HEK293T (cell line): ENCODE measurements at regions not wholly inside any gene's neighbourhood (a gene's known extent, or its start where the extent isn't known, plus 50 kb on each side); places are given as distances from the start of the nearest gene placed in this dataset.

Experiments used
- ARNT ChIP-seq: fragments of 450-650 bp; IDR thresholded peaks from 2 replicates; pipeline ENCODE4 v1.6.1; 2017; ENCODE audit warnings: mild to moderate bottlenecking
- BHLHE40 ChIP-seq: fragments of 450-650 bp; IDR thresholded peaks from 2 replicates; pipeline ENCODE4 v1.6.1; 2016; ENCODE audit warnings: mild to moderate bottlenecking, moderate library complexity, borderline replicate concordance
- CTBP1 ChIP-seq: fragments of 450-650 bp; IDR thresholded peaks from 2 replicates; pipeline ENCODE4 v1.6.1; 2016; ENCODE audit warnings: borderline replicate concordance
- ELF4 ChIP-seq: fragments of 450-650 bp; IDR thresholded peaks from 2 replicates; pipeline ENCODE4 v1.6.1; 2017; ENCODE audit warnings: antibody characterized with exemption
- FOXA1 ChIP-seq: fragments of 450-650 bp; IDR thresholded peaks from 2 replicates; pipeline ENCODE4 v1.6.1; 2016; ENCODE audit warnings: mild to moderate bottlenecking
- FOXK2 ChIP-seq: fragments of 450-650 bp; IDR thresholded peaks from 2 replicates; pipeline ENCODE4 v1.6.1; 2016; ENCODE audit warnings: mild to moderate bottlenecking
- FOXM1 ChIP-seq: fragments of 450-650 bp; IDR thresholded peaks from 2 replicates; pipeline ENCODE4 v1.6.1; 2017; ENCODE audit warnings: mild to moderate bottlenecking, borderline replicate concordance
- HDGF ChIP-seq: fragments of 450-650 bp; IDR thresholded peaks from 2 replicates; pipeline ENCODE4 v1.6.1; 2017; ENCODE audit warnings: antibody characterized with exemption, borderline replicate concordance
- L3MBTL2 ChIP-seq: fragments of 450-650 bp; conservative IDR thresholded peaks from 2 replicates; pipeline ENCODE4 v1.6.1; 2016; ENCODE audit warnings: mild to moderate bottlenecking
- NFRKB ChIP-seq: fragments of 450-650 bp; IDR thresholded peaks from 2 replicates; pipeline ENCODE4 v1.6.1; 2016; ENCODE audit warnings: mild to moderate bottlenecking, moderate library complexity
- SP1 ChIP-seq: fragments of 450-650 bp; IDR thresholded peaks from 2 replicates; pipeline ENCODE4 v1.6.1; 2017
- SUZ12 ChIP-seq: fragments of 450-650 bp; IDR thresholded peaks from 2 replicates; pipeline ENCODE4 v1.6.1; 2016; ENCODE audit warnings: mild to moderate bottlenecking
- TARDBP ChIP-seq: fragments of 450-650 bp; IDR thresholded peaks from 2 replicates; pipeline ENCODE4 v1.6.1; 2016
- TF ChIP-seq, protein P1 (sequence below): fragments of 450-650 bp; IDR thresholded peaks from 2 replicates; pipeline ENCODE4 v1.6.1; 2016

DNA sequence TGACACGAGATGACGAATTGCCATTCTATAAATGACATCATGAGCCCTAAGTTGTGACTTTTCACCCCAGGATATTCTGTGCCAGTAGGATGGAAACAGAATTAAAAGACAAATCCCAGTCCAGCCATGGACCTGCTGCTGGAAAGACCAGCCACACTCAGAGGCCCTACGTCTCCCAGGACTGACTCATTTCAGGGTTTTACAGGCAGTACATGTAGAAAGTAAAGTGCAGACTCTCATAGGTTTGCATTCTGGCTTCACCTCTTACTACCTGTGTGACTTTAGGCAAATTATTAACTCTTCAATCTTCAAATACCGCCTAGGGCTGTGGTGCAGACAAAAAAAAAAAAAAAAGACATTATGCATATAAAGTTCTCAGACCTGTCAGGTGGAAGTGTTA lies 188.8 kb downstream of the NEBL start:
- TF ChIP-seq NFRKB (no peak), BHLHE40 (no peak), TARDBP (no peak), HDGF (no peak), SP1 (no peak), ELF4 (no peak), FOXK2 (no peak), FOXM1 (no peak), L3MBTL2 (no peak), FOXA1 (no peak), ARNT (no peak), CTBP1 (no peak), SUZ12 (no peak)
- TF ChIP-seq, protein P1, sequence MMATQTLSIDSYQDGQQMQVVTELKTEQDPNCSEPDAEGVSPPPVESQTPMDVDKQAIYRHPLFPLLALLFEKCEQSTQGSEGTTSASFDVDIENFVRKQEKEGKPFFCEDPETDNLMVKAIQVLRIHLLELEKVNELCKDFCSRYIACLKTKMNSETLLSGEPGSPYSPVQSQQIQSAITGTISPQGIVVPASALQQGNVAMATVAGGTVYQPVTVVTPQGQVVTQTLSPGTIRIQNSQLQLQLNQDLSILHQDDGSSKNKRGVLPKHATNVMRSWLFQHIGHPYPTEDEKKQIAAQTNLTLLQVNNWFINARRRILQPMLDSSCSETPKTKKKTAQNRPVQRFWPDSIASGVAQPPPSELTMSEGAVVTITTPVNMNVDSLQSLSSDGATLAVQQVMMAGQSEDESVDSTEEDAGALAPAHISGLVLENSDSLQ, result no peak
